ENCODE measurements at regions not wholly inside any gene's neighbourhood (a gene's known extent, or its start where the extent isn't known, plus 50 kb on each side); places are given as distances from the start of the nearest gene placed in this dataset.

DNA sequence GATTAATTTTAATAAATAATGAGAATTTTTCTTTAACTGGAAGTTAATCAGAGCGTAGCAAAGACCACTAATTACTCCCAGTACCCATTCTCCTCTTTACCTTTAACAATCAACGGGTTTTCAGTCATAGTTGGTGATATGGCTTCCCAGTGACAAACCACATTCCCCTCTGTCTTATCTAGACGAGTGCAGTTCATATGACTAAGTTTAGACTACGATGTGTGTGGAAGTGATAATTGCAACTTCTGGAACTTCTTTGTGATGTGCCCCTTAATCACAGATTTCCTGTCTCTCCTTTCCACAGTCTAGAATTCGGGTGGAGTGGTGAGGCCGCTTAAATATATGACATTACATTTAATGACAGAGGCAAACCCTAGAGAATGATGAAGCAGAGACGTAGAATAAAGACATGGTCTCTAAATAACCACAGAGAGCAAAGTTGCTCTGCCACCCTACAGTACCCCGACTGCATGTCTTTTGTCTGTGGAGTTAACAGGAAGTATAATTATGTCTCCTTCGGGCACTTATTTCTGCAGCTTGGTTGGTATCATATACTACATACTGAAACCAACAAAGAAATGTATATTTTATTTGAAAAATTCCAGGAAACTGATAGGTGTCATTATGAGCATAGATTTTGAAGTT is 693.3 kb upstream of the CDH7 start:
- no peak overlapping the region for H3K27ac ChIP-seq
- TF ChIP-seq, protein P1, sequence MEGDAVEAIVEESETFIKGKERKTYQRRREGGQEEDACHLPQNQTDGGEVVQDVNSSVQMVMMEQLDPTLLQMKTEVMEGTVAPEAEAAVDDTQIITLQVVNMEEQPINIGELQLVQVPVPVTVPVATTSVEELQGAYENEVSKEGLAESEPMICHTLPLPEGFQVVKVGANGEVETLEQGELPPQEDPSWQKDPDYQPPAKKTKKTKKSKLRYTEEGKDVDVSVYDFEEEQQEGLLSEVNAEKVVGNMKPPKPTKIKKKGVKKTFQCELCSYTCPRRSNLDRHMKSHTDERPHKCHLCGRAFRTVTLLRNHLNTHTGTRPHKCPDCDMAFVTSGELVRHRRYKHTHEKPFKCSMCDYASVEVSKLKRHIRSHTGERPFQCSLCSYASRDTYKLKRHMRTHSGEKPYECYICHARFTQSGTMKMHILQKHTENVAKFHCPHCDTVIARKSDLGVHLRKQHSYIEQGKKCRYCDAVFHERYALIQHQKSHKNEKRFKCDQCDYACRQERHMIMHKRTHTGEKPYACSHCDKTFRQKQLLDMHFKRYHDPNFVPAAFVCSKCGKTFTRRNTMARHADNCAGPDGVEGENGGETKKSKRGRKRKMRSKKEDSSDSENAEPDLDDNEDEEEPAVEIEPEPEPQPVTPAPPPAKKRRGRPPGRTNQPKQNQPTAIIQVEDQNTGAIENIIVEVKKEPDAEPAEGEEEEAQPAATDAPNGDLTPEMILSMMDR (conservative IDR thresholded peaks at IDR 0.05): no peak

DNA sequence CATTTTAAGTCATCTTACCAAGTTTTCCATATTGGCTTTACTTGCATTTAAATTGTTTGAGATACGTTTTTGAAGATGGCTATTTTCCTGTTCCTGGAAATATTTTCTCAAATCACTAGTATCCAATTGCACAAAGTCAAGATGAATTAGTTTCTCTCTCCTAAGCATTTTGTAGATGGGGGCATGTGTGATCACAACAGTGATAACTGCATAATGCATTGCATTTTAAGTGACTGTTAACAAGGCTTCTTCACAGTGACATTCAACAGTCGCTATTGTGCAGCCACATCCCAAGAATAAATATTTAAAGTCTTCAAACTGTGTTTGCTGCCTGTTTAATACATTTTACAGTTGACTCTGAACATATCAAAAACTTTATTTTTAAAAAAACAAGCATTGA is 694.2 kb upstream of the CDH7 start:
- H3K27ac ChIP-seq: no peak overlapping the region
- TF ChIP-seq, protein P1 (conservative IDR thresholded peaks at IDR 0.05): no peak

DNA sequence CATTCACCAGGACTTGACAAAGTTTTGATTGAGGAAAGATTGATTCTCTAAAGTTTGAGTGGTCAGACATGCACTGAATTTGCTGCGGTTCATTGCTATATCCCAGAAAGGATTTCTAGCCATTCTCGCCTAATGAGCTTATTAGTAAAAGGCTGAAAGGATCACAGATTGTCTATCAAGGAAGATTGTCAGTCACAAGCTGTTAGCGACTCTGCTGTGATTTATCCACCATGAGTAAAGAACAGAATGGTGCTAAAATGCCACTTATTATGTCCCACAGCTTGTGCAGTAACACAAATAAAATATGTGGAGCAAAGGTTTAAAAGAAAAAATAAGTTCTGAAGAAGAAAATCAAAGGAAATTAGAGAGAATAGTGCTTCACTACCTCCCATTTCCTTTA is 701.2 kb upstream of the CDH7 start:
- TF ChIP-seq, protein P1 (conservative IDR thresholded peaks at IDR 0.05): no peak
- H3K27ac ChIP-seq: no peak overlapping the region

DNA sequence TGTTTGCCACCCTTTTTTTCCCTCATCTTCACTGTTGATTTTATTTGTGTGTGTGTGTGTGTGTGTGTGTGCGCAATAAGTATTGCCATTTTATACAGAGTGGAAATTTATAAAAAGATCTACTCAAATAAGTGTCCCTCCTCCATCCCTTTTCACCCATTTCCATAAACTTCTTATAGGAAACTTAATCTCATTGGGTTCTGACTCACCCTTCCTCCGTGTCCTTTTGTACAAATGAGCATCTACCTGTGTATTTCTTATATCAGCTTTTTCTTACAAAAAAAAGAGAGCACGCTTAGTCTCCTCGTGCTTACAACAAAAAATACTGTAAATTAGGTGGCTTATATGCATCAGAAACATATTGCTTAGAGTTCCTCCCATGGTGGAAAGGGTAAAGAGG is 711.2 kb upstream of the CDH7 start:
- no peak overlapping the region for H3K27ac ChIP-seq
- TF ChIP-seq, protein P1 (conservative IDR thresholded peaks at IDR 0.05): no peak

DNA sequence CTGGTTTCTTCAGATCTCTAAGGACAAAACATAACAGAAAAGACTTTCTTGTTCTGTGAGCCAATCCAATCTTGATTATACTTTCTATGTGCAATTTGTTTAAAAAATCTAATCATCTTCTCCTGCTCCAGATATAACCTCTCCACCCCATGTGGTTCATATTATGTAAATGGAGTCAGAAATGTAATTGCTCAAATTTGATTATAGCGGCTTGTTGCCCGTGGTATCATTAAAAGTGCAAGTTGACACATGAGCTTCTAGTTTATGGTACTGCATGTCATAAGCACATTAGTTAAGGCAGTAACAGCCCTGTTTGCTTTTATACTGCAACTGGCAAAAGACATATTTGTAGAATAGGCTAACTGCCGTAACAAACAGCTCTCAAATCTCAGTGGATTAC is 715.1 kb upstream of the CDH7 start:
- TF ChIP-seq, protein P1 (conservative IDR thresholded peaks at IDR 0.05): no peak
- H3K27ac ChIP-seq: no peak overlapping the region

DNA sequence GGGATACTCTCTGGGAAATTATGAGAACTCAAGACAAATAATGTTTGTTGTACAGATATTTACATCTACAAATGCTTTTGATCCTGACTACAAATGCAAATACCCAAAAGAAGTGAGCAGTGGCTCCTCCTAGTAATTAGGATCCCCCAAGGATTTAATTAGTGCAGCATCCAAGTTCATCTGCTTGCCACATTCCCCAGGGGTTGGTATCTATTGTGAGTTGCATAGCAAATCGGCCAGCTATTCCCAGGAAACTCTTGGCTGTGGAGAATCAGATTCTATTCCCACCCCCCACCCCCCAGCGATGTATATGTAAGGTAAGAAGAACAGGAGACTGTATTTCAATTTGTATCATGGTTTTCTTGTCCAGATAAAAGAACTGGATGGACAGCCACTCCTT is 725.1 kb upstream of the CDH7 start:
- no peak overlapping the region for H3K27ac ChIP-seq
- TF ChIP-seq, protein P1 (conservative IDR thresholded peaks at IDR 0.05): no peak

DNA sequence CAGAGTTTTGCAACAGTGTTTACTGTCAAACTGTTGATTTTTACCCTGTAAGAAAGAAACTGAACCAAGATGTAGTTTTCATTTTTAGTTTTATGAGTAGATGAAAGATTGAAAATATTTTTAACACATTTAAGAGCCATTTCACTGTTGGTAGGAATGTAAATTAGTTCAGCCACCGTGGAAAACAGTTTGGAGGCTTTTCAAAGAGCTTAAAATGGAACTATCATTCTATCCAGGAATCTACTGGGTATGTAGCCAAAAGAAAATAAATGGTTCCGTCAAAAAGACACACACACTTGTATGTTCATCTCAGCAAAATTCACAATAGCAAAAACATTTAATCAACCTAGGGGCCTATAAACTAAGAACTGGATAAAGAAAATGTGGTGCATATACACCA is 729.8 kb upstream of the CDH7 start:
- no peak overlapping the region for H3K27ac ChIP-seq
- TF ChIP-seq, protein P1 (conservative IDR thresholded peaks at IDR 0.05): no peak

Data from VCaP (cell line).